Middle frontal gyrus (tissue), 1 donor: ENCODE measurements at regions not wholly inside any gene's neighbourhood (a gene's known extent, or its start where the extent isn't known, plus 50 kb on each side); places are given as distances from the start of the nearest gene placed in this dataset.

Experiments used
- DNase-seq: peaks from one replicate; pipeline ENCODE4 v3.0.0-alpha.2; 2015; ENCODE audit warnings: low spot score; ENCODE audit errors: extremely low spot score

GRCh38 chr12:100738086-100738485, 56.5 kb upstream of the ANO4 start:
- no peak for DNase-seq

- DNase-seq: peak; percentile 18
Measured at GRCh38 chr12:100741084-100741711, 53.4 kb upstream of the ANO4 start.

- DNase-seq: no peak
Measured at GRCh38 chr12:100743060-100743459, 51.5 kb upstream of the ANO4 start.
